Activated gamma-delta T cell treated with Interleukin-2 at 50 U/mL for 16 hours (primary cell): ENCODE measurements at regions not wholly inside any gene's neighbourhood (a gene's known extent, or its start where the extent isn't known, plus 50 kb on each side); places are given as distances from the start of the nearest gene placed in this dataset.

Source experiments
- DNase-seq: peaks from one replicate; pipeline ENCODE4 v3.0.0-alpha.2; 2020

DNA sequence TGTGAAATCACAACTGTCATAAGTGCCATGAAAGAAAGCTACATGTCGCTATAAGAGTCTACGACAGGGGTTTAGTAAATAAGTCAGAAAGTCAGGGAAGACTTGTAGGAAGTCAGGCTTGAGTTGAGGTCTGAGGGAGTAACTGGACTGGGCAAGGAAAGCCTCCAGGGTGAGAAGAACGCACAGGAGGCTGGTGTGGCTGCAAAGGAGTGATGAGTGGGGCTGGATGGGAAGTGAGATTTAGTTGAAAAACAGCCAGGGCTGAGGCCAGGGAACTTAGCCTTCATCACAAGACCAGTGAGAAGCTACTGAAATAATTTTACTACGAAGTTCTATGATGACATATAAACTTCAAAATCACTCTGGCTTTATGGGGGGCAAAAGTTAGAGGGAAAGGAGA, 763.7 kb upstream of the PHF14 start:
- no peak for DNase-seq

DNA sequence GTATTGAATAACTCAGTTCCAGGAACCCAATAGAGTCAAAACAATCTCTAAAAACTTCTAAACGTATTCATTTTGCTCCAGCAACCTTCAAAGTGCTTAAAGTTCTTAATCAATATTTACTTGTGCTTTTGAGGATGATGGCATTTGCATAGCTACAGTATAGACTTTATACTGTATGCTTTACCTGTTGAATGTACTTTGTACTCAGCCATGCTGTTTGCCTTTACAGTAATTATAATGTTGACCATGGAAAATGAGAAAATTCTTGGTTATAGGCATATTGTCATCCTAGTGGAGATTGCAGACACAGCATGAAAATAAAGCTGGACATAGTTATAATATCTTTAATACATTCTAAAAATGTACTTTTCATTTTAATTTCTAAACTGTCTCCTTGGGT, 762.7 kb upstream of the PHF14 start:
- no peak for DNase-seq

DNA sequence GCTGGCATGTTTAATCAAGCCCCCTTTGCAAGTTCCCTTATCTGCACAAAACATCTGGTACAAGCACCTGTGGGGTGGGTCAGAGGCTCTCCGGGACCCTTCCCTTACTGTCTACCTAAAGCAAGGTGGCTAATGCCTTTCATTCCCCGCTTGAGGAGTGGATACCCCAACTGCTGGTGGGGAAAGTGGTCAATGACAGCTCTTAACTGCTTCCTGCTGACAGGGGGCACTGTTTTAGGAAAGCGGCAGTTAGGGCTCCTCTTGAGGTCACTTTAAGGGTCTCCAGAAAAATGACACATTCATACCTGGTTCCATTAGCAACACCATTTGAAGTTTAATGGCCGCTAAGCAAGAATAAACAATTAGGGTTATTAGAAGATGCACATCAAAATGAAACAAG, 761.8 kb upstream of the PHF14 start:
- DNase-seq = no peak

DNA sequence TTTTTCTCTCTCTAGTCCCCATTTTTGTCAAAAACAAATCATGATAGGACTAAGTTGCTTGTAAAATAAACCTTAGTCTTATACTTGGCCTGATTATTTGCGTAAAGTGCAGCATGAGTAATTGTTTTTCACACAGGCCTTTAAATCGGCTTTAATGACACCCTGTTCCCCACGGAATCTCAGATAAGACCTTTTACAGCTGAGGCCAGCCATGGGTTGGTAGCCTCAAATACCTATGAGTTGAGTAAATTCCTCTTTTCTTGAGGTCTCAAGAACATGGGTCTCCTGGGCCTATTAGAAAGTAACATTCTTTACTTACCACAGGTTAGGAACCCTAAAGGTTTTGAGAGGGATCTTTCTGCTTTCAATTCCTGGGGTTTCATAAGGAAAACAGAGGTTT, 761.0 kb upstream of the PHF14 start:
- DNase-seq = no peak

DNA sequence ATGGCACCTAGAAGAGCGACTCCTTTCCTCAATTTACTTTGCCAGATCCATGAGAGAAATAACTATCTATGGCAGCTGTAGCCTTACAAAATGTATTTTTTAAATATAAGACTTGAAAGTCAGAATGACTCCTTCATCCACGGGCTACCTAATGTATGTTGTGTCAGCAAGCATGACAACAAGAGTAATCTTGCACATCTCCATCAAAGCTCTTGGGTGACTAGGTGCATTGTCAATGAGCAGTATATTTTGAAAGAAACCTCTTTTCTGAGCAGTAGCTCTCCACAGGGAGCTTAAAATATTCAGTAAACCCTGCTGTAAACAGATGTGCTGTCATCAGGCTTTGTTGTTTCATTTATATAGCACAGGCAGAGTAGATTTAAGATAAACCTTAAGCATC, 757.2 kb upstream of the PHF14 start:
- DNase-seq = no peak

DNA sequence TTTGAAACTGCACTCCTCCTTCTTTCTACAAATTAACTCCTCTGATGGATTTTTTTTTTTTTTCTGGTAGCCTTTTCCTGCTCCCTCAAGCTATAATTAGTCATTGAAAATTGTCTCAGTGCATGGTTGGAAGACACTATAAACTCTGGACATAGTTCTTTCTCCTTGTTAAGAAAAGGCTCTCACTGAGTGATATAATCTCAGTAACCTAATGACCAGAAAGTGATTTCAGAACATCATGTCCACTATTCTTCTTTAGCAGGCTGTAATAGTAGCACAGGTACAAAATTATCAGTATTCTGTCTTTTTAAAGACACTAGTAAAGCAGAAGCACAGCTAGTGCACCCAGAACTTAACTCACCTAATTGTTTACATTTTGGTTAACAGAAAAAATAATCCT, 752.6 kb upstream of the PHF14 start:
- no peak for DNase-seq

DNA sequence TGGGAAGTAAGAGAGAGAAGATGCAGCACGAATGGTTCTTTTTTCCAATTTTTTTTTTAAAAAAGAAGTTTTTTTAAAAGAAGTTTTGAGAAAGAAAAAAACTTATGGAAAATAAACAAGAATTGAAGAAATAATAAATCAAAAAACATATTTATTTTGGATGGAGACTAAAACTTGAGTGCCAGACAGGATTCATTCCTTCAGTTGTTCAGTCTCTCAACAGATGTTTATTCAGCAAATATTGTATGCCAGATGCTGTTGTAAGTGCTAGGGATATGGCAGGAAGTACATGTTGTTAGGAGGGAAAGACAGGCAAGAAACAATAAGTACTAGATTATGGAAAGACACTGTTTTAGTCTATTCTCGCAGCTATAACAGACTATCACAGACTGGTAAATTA, 750.7 kb upstream of the PHF14 start:
- DNase-seq = no peak

DNA sequence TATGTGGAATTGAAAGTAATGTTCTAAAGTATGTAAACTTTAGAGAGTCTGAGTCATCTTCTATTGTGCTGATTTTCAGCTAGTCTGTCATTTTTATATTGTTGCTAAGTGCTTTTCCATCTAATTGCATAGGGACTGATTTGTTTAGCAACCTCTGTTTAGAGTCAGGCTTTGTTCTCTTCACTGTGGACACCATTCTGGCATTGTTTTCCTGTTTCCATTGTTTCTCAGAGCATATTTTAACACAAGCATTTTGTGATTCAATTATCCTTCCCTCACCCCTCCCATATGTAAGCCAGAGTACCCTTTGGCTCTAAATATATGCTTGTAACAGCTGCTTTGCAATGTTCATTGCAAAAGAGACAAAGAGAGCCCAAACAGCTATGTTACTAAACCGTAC, 748.4 kb upstream of the PHF14 start:
- DNase-seq = no peak

DNA sequence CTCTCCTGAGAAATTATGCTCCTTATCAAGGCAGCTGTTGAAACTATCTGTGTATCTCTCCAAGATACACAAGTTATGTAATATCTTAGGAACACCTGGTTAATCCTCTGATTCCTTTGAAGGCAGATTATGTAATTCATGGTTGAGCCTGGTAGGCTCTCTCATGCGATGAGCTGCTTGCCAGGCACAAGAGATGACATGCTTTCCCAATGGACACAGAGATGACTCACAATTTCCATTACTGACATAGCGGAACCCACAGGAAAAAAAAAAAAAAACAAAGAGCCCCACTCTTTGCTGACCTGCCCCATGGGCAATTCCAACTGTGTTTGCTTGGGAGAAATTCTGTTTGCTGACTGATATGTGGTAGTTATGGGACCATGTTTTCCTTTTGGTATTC, 736.4 kb upstream of the PHF14 start:
- no peak for DNase-seq

DNA sequence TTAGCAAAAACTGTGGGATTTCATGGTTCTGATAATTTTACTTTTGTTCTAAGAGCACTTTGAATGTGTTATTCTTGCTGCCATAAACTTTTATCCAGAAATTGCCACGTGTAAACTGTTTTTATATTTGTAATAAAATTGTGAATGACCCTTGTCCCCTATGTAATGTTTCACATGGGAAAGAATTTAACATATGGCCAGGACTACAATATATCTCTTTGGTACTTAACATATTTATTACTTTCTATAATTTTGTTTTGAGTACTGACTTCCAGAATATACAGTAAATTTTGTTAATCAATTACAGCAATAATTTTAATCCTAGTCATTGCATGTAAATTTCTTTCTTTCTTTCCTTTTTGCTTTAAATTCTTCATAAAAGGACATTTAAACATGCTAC, 735.0 kb upstream of the PHF14 start:
- no peak for DNase-seq

DNA sequence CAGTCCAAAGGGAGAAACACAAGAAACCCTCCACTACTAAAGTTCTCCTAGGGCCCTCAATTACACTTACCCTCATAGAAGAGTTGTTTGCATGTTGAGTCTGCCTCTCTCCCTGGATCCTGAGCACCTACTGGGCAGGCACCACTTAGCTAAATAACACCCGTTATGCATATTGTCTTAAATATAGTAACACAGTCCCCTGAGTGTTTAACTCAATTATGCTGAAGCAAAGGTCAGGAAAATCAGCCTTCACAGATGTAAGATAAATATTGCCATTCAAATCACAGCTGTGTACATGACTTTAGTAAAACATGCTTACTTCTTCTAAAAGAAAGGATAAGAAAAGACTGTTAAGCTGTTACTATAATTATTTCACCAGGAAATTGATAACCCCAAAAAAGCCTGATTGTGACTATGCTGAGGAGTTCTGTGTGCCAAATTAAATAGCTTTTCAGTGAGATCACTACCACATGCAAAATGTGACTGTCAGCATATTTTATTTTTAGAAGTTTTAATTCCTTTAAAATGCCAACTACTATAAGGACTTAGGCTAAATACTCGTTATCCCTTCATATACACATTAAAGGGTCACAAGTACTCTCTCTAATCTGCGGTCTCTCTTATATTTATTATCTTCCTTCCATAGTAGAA, 733.9 kb upstream of the PHF14 start:
- no peak for DNase-seq

DNA sequence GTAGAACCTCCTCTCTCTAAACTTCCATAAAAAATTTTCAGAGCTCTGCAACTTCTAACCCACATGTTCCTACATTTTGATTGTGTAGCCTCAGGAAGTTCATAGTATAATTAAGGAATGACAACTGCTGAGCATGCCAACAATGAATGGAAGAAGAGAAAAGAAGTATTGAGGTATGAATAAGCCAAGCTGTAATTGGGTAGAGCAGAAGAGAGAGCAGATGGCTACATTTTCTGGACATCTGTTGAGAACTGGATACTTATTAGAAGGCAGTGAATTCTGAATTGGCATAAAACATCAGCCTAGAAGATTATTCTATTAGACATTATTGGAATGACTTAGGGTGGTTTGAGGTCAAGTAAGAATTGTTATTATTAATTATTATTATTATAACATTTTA, 728.3 kb upstream of the PHF14 start:
- no peak for DNase-seq

DNA sequence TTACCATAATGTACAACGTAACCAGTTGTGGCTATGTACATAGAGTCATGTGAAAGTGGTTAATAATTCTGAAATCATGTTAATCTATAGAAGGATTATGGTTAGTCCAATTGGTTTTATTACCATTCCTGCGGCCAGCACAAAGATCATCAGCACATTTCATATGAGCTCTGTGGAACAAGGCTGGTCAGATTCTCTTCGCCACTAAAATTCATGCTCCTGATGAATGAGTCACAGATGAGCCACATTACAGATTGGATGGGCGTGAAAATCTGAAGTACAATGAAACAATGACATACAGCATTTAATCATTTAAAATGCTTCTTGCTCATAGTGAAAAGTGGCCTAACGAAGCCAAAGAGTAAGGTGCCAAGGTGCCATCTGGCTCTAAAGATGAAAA, 716.2 kb upstream of the PHF14 start:
- no peak for DNase-seq

DNA sequence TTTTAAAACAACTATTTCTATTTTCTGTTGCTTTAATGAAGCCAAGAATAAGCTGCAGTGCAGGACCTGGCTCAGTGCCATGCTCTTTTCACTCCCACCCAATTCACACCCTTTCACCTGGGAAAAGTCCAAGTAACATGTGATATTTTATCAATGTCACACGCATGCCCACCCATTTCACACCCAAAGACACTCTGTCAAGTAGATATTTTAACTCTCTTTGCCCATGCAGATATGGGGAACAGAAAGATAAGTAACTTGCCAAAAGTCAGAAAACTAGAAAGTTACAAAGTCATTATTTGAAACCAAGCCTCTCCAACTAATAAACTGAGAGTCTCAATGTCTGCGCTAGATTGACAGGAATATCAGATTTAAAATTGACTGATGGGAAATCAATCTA, 706.7 kb upstream of the PHF14 start:
- DNase-seq = no peak

DNA sequence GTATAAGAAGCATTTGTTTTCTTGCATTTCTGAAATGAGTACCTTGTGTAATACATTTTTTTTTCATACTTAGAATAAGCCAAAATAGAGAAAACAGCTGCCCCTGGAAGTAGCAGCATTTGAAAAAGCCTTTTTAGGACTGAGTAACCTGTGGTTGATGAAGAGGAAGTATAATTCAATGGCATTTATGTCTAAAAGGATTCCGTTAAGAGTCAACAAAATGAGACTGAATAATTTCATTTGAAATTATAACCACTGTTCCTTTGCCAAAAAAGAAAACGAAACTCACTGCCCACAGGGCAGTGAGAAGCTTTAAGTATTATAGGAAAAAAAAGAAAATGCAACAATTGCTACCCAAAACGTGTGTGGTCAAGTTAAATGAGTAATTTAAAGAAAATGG, 705.6 kb upstream of the PHF14 start:
- DNase-seq = no peak

DNA sequence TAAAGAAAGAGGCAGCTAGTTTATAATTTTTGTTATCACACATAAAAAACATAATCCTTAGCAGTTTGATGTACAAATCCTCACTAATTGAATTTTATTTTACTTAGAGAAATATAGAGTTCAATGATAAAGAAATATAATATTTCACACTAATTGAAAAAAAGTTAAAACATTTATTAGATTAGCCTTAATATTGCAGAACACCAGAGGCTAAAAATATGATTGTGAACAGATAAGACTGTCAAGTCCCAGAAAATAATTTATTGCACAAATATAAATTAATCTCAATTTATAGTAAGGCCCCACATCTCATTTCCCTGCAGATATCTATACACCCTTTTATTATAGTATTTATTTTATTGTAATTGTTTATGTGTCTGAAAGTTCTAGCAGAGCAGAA, 690.8 kb upstream of the PHF14 start:
- no peak for DNase-seq

DNA sequence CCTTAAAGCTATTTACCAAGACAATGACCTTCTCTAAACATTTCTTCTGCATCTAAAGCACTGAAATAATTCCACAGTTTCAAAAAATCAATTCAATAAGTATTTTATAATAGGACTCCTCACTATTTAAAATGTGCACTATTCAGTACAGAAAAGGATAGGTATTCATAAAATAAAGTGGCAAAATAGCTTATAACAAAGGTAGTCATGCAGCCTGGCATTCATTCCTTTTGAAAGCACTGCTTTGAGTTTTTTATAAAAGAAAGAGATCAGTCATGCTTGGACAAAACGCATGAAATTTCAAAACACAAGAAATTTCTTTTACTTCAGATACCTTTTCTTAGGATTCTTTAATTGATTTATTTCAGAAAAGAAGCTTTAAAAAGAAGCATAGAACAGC, 689.7 kb upstream of the PHF14 start:
- no peak for DNase-seq

DNA sequence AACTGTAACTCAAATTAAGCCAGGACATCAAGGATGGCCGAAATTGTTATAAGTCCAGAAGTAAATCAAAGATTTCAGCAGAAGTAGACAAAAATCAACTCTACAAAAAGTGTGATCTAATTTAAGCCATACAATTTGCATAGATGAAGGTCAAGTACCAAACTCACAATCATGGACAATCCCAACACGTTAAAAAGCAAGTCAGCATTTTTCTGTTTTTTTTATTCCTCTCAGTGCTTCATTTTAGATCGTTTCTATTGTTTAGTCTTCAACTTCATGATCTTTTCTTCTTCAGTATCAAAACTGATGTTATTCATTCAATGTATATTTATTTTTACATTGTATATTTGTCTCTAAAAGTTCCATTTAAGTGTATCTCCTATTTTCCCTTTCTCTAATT, 674.3 kb upstream of the PHF14 start:
- DNase-seq = no peak

DNA sequence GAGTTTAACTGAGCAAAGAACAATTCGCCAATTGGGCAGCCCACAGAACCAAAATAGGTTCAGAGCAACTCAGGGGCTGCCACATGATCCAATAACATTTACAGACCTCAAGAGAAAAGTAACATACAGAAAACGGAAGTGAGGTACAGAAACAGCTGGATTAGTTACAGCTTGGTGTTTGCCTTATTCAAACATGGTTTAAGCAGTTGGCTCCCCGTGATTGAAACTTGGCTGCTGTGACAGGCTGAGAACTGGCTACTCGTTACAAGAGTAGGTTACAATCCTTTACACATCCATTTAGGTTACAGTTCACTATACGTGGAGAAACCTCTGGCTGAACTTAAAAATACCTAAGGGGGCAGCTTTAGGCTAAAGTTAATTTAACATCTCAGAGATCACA, 673.1 kb upstream of the PHF14 start:
- no peak for DNase-seq

DNA sequence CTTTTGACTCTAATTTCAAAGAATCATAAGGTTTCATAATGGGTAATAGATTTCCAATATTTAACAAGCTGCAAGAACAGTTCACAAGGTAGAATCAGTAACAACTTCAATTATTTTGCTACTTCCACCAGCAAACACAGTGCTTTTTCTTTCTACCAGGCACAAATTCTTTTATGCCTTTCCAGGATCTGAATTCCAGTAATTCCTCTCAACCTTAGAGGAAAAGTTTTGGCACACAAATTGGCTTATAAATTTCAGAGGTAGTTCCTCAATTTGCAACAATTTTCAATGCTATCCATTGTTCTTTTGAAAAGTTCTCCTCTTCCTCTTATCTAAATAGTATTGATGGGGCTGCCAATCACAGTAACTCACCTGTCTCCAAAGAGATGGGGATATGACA, 665.4 kb upstream of the PHF14 start:
- no peak for DNase-seq

DNA sequence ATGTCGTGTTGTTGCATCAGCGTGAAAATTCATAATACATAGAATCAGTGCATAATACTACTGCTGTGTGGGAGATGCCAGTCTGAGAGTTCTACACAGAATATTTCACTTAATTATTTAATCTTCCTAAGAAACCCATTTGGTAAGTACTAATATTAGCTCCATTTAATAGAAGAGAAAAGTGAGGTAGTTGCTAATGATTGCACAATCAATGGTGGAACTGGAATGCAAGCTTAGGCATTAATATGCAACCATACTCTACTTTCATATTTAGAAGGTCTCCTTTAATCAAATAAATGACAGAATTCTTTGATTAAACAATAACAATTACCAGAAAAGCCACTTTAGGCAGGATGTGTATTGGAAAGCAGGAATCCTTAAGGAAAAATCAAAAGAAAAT, 660.7 kb upstream of the PHF14 start:
- DNase-seq = no peak

DNA sequence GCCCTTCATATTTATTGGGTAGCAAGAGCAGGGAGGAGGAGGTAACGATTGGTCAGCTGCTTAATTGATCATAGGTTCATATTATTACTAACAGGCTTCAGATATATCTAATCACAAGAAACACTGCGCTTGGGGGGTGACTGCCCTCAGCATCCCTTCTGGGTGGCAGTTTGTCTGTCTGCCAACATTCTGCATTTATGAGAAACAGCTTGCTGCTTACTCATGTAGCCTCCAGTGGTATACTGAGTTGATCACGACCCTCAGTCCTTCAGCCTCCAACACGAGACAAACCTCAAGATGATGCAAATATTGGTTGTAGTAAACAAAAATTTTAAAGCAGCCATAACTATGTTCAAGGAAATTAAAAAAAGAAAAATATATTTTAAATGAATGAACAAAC, 657.8 kb upstream of the PHF14 start:
- no peak for DNase-seq

DNA sequence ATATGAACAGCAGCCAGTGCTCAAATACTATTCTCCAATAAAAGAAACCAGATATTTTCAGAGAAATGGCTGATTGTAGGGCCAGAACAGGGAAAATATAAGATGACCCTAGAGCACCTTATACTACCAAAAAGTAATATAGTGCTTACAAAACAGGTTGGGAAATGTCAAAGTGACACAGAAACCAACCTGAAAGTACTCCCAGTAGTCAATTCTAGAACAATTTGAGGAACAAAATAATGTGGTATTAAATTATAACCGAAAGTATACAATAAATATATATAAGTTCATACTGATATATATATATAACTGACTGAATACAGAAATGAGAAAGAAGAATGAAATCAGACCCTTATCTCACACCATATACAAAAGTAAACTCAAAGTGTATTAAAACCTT, 657.2 kb upstream of the PHF14 start:
- DNase-seq = no peak

DNA sequence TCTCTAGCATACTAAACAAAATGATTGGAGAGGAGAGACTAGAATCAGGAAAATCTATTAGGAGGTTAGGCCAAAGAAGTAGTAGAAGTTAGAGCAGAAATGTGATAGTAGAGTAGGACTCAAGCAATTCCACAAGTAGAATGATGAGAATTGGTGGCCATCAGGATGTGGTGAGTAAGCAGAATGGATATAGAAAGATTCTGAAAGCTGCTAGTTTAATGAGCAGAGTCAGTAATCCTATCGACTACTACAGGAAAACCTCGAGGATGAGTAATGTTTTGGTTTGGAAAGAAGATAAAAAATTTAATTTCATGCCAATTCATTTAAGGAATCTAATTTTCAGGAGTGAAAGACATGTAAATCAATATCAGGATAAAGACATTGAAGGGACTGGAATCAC, 648.3 kb upstream of the PHF14 start:
- DNase-seq = no peak

DNA sequence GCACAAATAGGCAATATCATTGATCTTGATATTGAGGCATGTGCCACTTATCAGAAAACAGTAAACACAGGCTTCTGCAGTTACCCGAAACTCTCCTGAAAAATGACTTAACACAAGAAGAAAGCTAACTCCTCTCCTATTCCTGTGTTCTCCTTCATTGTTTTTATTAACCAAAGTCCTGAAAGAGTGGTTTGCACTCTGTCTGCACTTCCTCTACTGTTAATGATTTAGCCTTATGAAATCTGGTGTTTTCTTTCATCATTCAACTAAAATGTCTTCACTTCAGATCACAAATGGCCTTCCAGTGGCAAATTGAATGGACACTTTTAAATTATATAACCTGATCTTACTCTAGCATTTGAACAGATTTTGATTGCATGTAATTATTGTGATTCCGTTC, 630.6 kb upstream of the PHF14 start:
- DNase-seq = no peak

DNA sequence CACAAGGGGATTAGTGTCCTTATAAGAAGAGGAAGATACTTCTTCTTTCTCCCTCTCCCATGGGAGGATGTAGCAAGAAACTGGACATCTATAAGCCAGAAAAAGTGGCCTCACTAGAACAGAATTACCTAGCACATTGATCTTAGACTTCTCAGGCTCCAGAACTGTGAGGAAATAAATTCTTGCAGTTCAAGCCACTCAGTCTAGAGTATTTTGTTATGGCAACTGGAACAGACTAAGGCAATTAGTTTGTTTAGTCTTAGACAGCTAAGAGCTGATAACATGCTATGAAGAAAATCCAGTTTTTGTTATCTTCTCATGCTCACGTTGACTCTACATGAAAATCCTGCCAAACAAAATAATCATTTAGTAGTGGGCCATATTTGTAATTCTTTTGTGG, 627.6 kb upstream of the PHF14 start:
- no peak for DNase-seq
